ENCODE measurements at regions not wholly inside any gene's neighbourhood (a gene's known extent, or its start where the extent isn't known, plus 50 kb on each side); places are given as distances from the start of the nearest gene placed in this dataset.
A peak's percentile ranks its signal among the peaks of the same experiment; 100 is the strongest.

- peak; percentile 91 for DNase-seq
Measured at GRCh38 chr5:14011089-14012020, 66.9 kb upstream of the DNAH5 start.

GRCh38 chr5:14009575-14009974, 65.1 kb upstream of the DNAH5 start:
- no peak for DNase-seq

GRCh38 chr5:14008819-14009311, 64.4 kb upstream of the DNAH5 start:
- no peak for DNase-seq

- no peak for DNase-seq
Measured at GRCh38 chr5:14006823-14007520, 62.5 kb upstream of the DNAH5 start.

- DNase-seq = no peak
Measured at GRCh38 chr5:14004598-14005394, 60.3 kb upstream of the DNAH5 start.

GRCh38 chr5:14003936-14004335, 59.4 kb upstream of the DNAH5 start:
- no peak for DNase-seq

- no peak for DNase-seq
Measured at GRCh38 chr5:14003513-14003912, 59.0 kb upstream of the DNAH5 start.

- DNase-seq = no peak
Measured at GRCh38 chr5:13998254-13998653, 53.8 kb upstream of the DNAH5 start.

GRCh38 chr5:13997514-13997913, 53.0 kb upstream of the DNAH5 start:
- no peak for DNase-seq

GRCh38 chr5:13994621-13995253, 50.2 kb upstream of the DNAH5 start:
- DNase-seq = no peak

Data from DMS 273 treated with DMSO at 0.1 percent for 48 hours (cell line).